ENCODE measurements at regions not wholly inside any gene's neighbourhood (a gene's known extent, or its start where the extent isn't known, plus 50 kb on each side); places are given as distances from the start of the nearest gene placed in this dataset.

- H3K18ac ChIP-seq (ENCODE audit: extremely low read depth, low read length) = no peak overlapping the region
- H2AK5ac ChIP-seq (ENCODE audit: low read depth, low read length) = no peak overlapping the region
- H4K8ac ChIP-seq (ENCODE audit: extremely low read depth, insufficient read depth, low read length) = no peak overlapping the region
- H4K5ac ChIP-seq (ENCODE audit: insufficient read length, low read depth, low read length) = no peak overlapping the region
- no peak overlapping the region for H2BK5ac ChIP-seq (ENCODE audit: low read depth, low read length)
- no peak overlapping the region for H3K4ac ChIP-seq (replicated peaks; ENCODE audit: insufficient read length, low read depth, low read length)
- no peaks in the 10 kb centered on the region for H3K27me3 ChIP-seq (replicated peaks in 1 of 4; ENCODE audit: control insufficient read depth in 3 of 4, extremely low read depth in 1 of 4, insufficient read depth in 3 of 4, low read length in 3 of 4)
- WGBS, 2 experiments (ENCODE audit: extremely low coverage in 1 of 2, insufficient coverage in 1 of 2, insufficient read length in 1 of 2, insufficient replicate concordance in 2 of 2, low coverage in 1 of 2, low lambda C conversion rate in 2 of 2, missing lambda C conversion rate in 1 of 2) = 91% methylated on average over 4 of the region's 4 CpGs; no CpG with 5 or more reads in 1 of the 2 experiments
- no peak overlapping the region for H3K56ac ChIP-seq (replicated peaks; ENCODE audit: insufficient read length, low read depth, low read length)
- no peak overlapping the region for H2BK20ac ChIP-seq (ENCODE audit: low read length)
- no peak overlapping the region for H3K23ac ChIP-seq (ENCODE audit: insufficient read length)
- ChIA-PET CTCF (ENCODE audit: partially characterized antibody) (interaction anchor here (1.0 kb wide), 1 partner anchor 367 kb away, joined by 3 read pairs; no protein-coding TSS in a partner anchor), POLR2A (ENCODE audit: partially characterized antibody) (interaction anchor here (1.7 to 5.9 kb wide), 3 partner anchors 8 to 337 kb away, joined by 8 to 37 read pairs (median 23); no protein-coding TSS in a partner anchor)
- no peak overlapping the region for H3K9ac ChIP-seq (replicated peaks in 1 of 4; ENCODE audit: extremely low read depth in 1 of 4, low read depth in 3 of 4, low read length in 3 of 4)
- peaks cover 7 to 16% of the 10 kb centered on the region in 2 experiments for H4K20me1 ChIP-seq (replicated peaks in 1 of 2; ENCODE audit: control insufficient read depth in 1 of 2, insufficient read depth in 2 of 2, low read length in 2 of 2)
- H2BK12ac ChIP-seq (ENCODE audit: low read depth, low read length) = no peak overlapping the region
- H3K79me1 ChIP-seq (ENCODE audit: low read depth, low read length) = peaks cover 2% of the 10 kb centered on the region; the same call in 1 of the 2 replicates
- no peak overlapping the region for H3K4me3 ChIP-seq (ENCODE audit: extremely low read depth in 1 of 4, insufficient read depth in 2 of 4, low read depth in 3 of 4, low read length in 4 of 4)
- no peak overlapping the region for H2BK120ac ChIP-seq (replicated peaks; ENCODE audit: low read depth, low read length)
- H3K14ac ChIP-seq (ENCODE audit: insufficient read length) = no peak overlapping the region
- no peak overlapping the region for H4K91ac ChIP-seq (replicated peaks; ENCODE audit: insufficient read length, low read length)
- H3K23me2 ChIP-seq (ENCODE audit: low read depth, low read length) = no peaks in the 10 kb centered on the region; the same call in 1 of the 2 replicates
- FAIRE-seq = no peak
- H3K79me2 ChIP-seq (ENCODE audit: control insufficient read depth in 1 of 2, insufficient read depth in 2 of 2, low read length in 2 of 2) = peaks cover 0 to 89% of the 10 kb centered on the region in 2 experiments; a peak in 3 of 4 replicates
- peaks cover 10 to 95% (median 44%) of the 10 kb centered on the region in 4 experiments for H3K36me3 ChIP-seq (ENCODE audit: control insufficient read depth in 2 of 4, insufficient read depth in 4 of 4, low read length in 3 of 4)
- no peak overlapping the region for H2BK15ac ChIP-seq (ENCODE audit: low read length)
- peaks cover 2 to 16% (median 6%) of the 10 kb centered on the region in 4 experiments for H3K4me1 ChIP-seq (replicated peaks in 1 of 4; ENCODE audit: control insufficient read depth in 3 of 4, insufficient read depth in 4 of 4, low read length in 3 of 4)
- no peak for DNase-seq (ENCODE audit: low read depth in 1 of 2, low spot score in 2 of 2)
- peaks cover 0 to 8% of the 10 kb centered on the region in 2 experiments; a peak in 2 of 4 replicates for H3K9me3 ChIP-seq (ENCODE audit: insufficient read depth in 2 of 2, low read depth in 1 of 2, low read length in 1 of 2)
- H3K4me2 ChIP-seq (ENCODE audit: insufficient read depth in 1 of 2, low read depth in 2 of 2, low read length in 2 of 2) = no peak overlapping the region
- H3K27ac ChIP-seq (ENCODE audit: low read depth, low read length) = no peak overlapping the region
- H2AFZ ChIP-seq (ENCODE audit: low read length) = no peak overlapping the region
These were observed 755.4 kb upstream of the CTNND2 start for GRCh38 chr5:12659686-12660085.

Measured in H1 (cell line).